ENCODE measurements at regions not wholly inside any gene's neighbourhood (a gene's known extent, or its start where the extent isn't known, plus 50 kb on each side); places are given as distances from the start of the nearest gene placed in this dataset. TPM values are rescaled to one million over a fixed set of nuclear protein-coding genes. Genes with fewer than 3 reads are reported as not detected.

- Histone ChIP-seq H3K9me3 (ENCODE audit: control insufficient read depth, insufficient read depth, low read length) (no peaks in the 10 kb centered on the region), H3K27me3 (ENCODE audit: control insufficient read depth, insufficient read depth, low read length) (no peaks in the 10 kb centered on the region), H3K27ac (ENCODE audit: low read depth, low read length) (no peak overlapping the region), H3K4me3 (ENCODE audit: low read depth, low read length) (no peak overlapping the region)
- CTCF ChIA-PET: no interaction called here
- DNase-seq (ENCODE audit: low read depth, low spot score): no peak
- no peak for TF ChIP-seq CTCF (IDR thresholded peaks at IDR 0.05; ENCODE audit: low read depth, low read length)
- POLR2A ChIA-PET: no interaction called here
Measured at GRCh38 chr15:67011617-67012005, 53.8 kb upstream of the SMAD3 start.

GRCh38 chr15:67013696-67014095 lies 51.7 kb upstream of the SMAD3 start:
- peak; percentile 33 for DNase-seq (ENCODE audit: low read depth, low spot score)
- Histone ChIP-seq H3K27me3 (ENCODE audit: control insufficient read depth, insufficient read depth, low read length) (no peaks in the 10 kb centered on the region), H3K27ac (ENCODE audit: low read depth, low read length) (no peak overlapping the region), H3K4me3 (ENCODE audit: low read depth, low read length) (no peak overlapping the region), H3K9me3 (ENCODE audit: control insufficient read depth, insufficient read depth, low read length) (no peaks in the 10 kb centered on the region)
- no peak for TF ChIP-seq CTCF (IDR thresholded peaks at IDR 0.05; ENCODE audit: low read depth, low read length)
- POLR2A ChIA-PET: no interaction called here
- CTCF ChIA-PET: no interaction called here

Small RNA genes in the stretch of these regions (small RNA-seq; reads per million reads assigned to genes)
- gene HMGN2P47 (ENCODE audit: insufficient read length, low read depth): not detected
